ENCODE measurements at regions not wholly inside any gene's neighbourhood (a gene's known extent, or its start where the extent isn't known, plus 50 kb on each side); places are given as distances from the start of the nearest gene placed in this dataset.

DNA sequence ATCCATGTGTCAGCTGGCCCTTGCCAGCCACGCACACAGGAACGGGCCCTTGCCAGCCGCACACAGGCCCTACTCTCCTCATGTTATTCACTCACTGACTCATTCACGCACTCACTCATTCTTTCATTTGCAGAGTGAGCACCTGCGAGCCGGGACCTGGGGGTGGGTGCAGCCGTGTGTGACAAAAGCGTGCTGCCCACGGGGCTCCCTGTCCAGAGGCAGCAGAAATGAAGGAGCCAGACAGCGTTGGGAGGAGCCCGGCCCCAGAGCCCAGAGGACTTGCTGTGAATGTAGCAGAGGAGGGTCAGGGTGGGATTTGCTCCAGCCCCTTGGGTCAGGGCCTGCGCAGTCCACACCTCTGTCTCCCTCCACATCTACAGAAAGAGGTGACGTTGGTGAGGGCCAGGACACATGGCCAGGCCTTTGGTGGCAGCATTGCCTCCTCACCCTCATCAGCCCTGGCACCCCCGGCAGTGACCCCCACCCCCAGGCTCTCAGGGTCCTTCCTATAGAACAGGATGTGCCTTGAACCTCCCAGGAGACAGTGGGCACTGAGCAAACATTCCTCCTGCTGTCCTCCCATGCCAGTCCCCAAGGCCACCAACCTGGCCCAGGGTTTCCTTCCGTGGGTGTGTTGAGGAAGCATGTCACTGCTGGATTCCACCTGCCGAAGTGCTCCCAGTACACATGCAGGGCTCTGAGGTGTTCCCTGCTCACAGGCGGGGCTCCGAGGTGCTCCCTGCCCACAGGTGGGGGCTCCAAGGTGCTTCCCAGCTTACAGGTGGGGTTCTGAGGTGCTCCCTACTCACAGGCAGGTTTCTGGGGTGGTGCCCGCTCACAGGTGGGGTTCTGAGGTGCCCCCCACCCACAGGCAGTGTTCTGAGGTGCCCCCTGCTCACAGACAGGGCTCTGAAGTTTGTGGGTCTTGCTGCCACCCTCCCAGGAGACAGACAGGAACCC, 105.7 kb downstream of the HMX1 start:
- H3K27me3 ChIP-seq (ENCODE audit: control insufficient read depth, insufficient read depth, low read length), result no peaks in the 10 kb centered on the region
- no peak for DNase-seq
- H3K4me3 ChIP-seq (ENCODE audit: low read length), result no peak overlapping the region
- no CpG with 5 or more reads among the region's 19 CpGs for WGBS (ENCODE audit: insufficient coverage, low lambda C conversion rate)
- H3K27ac ChIP-seq (ENCODE audit: low read length), result no peak overlapping the region
- no peaks in the 10 kb centered on the region for H3K4me1 ChIP-seq (ENCODE audit: control insufficient read depth, insufficient read depth, low read length)
- H3K9me3 ChIP-seq (ENCODE audit: control insufficient read depth, low read depth, low read length), result no peaks in the 10 kb centered on the region
- H3K36me3 ChIP-seq (ENCODE audit: control insufficient read depth, insufficient read depth, low read length), result no peaks in the 10 kb centered on the region

GRCh38 chr4:8765084-8765483, 106.6 kb downstream of the HMX1 start:
- Histone ChIP-seq H3K9me3 (ENCODE audit: control insufficient read depth, low read depth, low read length) (no peaks in the 10 kb centered on the region), H3K27me3 (ENCODE audit: control insufficient read depth, insufficient read depth, low read length) (no peaks in the 10 kb centered on the region), H3K4me3 (ENCODE audit: low read length) (no peak overlapping the region), H3K27ac (ENCODE audit: low read length) (no peak overlapping the region), H3K4me1 (ENCODE audit: control insufficient read depth, insufficient read depth, low read length) (no peaks in the 10 kb centered on the region), H3K36me3 (ENCODE audit: control insufficient read depth, insufficient read depth, low read length) (no peaks in the 10 kb centered on the region)
- no peak for DNase-seq
- WGBS (ENCODE audit: insufficient coverage, low lambda C conversion rate), result no CpG with 5 or more reads among the region's 11 CpGs

- H3K4me3 ChIP-seq (ENCODE audit: low read length), result no peak overlapping the region
- no peaks in the 10 kb centered on the region for H3K27me3 ChIP-seq (ENCODE audit: control insufficient read depth, insufficient read depth, low read length)
- no CpG with 5 or more reads among the region's 35 CpGs for WGBS (ENCODE audit: insufficient coverage, low lambda C conversion rate)
- H3K27ac ChIP-seq (ENCODE audit: low read length), result no peak overlapping the region
- no peaks in the 10 kb centered on the region for H3K36me3 ChIP-seq (ENCODE audit: control insufficient read depth, insufficient read depth, low read length)
- H3K9me3 ChIP-seq (ENCODE audit: control insufficient read depth, low read depth, low read length), result no peaks in the 10 kb centered on the region
- DNase-seq, result no peak
- H3K4me1 ChIP-seq (ENCODE audit: control insufficient read depth, insufficient read depth, low read length), result no peaks in the 10 kb centered on the region
Measured at GRCh38 chr4:8763966-8764901, 107.4 kb downstream of the HMX1 start.

DNA sequence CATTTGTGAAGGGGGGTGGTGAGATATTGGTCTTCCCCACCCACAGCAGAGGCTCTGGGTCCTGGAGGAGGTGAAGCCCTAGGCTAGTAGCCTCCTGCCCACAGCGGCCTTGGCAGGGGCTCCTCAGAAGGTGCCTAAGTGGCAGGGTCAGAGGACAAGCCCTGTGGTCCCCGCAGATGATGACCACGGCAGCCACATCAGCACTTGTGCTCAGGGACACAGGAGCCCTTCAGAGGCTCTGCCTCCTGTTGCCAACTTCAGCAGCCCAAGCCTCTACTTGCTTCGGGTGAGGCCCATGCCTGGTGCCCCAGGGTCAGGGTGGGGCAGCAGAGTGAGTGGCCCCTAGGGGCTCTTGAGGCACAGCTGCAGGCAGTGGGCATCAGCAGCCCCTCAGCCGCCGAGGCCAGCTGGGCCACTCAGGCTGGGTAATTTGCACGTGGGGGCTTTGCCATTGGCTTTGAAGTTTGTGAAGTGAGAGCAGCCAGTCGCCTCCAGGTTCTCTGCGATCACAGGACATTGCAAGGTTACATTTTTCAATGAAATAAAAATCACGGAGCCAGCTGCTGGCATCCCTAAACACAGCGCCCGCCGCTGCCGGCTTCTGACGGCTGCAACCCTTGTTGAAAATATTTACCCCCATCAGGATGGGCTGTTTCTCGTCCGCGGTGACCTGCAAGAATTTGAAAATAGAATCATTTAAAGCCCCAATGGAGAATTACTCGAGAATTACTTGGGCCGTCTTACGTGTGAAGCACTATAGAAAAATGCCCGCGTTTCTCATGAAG, 108.5 kb downstream of the HMX1 start:
- no peaks in the 10 kb centered on the region for H3K4me1 ChIP-seq (ENCODE audit: control insufficient read depth, insufficient read depth, low read length)
- no peaks in the 10 kb centered on the region for H3K27me3 ChIP-seq (ENCODE audit: control insufficient read depth, insufficient read depth, low read length)
- H3K9me3 ChIP-seq (ENCODE audit: control insufficient read depth, low read depth, low read length), result no peaks in the 10 kb centered on the region
- H3K27ac ChIP-seq (ENCODE audit: low read length), result no peak overlapping the region
- DNase-seq, result no peak
- 96% methylated on average over 4 of the region's 23 CpGs for WGBS (ENCODE audit: insufficient coverage, low lambda C conversion rate)
- no peak overlapping the region for H3K4me3 ChIP-seq (ENCODE audit: low read length)
- no peaks in the 10 kb centered on the region for H3K36me3 ChIP-seq (ENCODE audit: control insufficient read depth, insufficient read depth, low read length)

DNA sequence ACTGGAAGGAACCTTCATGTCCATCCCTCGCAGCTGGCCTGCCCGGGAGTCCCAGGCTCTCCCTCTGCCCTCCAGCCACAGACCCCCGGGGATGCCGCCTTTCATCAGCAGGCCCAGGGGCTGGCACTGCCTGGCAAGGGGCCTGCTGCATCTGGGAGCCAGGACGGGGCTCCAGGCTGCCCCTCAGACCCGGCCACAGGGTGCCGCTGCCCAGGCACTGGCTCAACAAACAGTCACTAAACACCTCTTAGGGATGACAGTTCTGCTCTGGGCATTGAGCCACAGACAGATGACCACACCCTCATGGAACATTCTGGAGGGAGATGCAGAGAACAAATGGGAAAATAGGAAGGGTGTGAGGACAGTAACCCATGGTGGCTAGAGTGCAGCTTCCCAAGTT, 109.3 kb downstream of the HMX1 start:
- Histone ChIP-seq H3K27me3 (ENCODE audit: control insufficient read depth, insufficient read depth, low read length) (no peaks in the 10 kb centered on the region), H3K27ac (ENCODE audit: low read length) (no peak overlapping the region), H3K4me1 (ENCODE audit: control insufficient read depth, insufficient read depth, low read length) (no peaks in the 10 kb centered on the region), H3K9me3 (ENCODE audit: control insufficient read depth, low read depth, low read length) (no peaks in the 10 kb centered on the region), H3K4me3 (ENCODE audit: low read length) (no peak overlapping the region), H3K36me3 (ENCODE audit: control insufficient read depth, insufficient read depth, low read length) (no peaks in the 10 kb centered on the region)
- no peak for DNase-seq
- no CpG with 5 or more reads among the region's 7 CpGs for WGBS (ENCODE audit: insufficient coverage, low lambda C conversion rate)

- Histone ChIP-seq H3K36me3 (ENCODE audit: control insufficient read depth, insufficient read depth, low read length) (no peaks in the 10 kb centered on the region), H3K27ac (ENCODE audit: low read length) (no peak overlapping the region), H3K9me3 (ENCODE audit: control insufficient read depth, low read depth, low read length) (no peaks in the 10 kb centered on the region), H3K27me3 (ENCODE audit: control insufficient read depth, insufficient read depth, low read length) (no peaks in the 10 kb centered on the region), H3K4me1 (ENCODE audit: control insufficient read depth, insufficient read depth, low read length) (no peaks in the 10 kb centered on the region), H3K4me3 (ENCODE audit: low read length) (no peak overlapping the region)
- WGBS (ENCODE audit: insufficient coverage, low lambda C conversion rate), result no CpG with 5 or more reads among the region's 11 CpGs
- no peak for DNase-seq
Measured at GRCh38 chr4:8761824-8762205, 109.8 kb downstream of the HMX1 start.

GRCh38 chr4:8761167-8761823, 110.3 kb downstream of the HMX1 start:
- H3K9me3 ChIP-seq (ENCODE audit: control insufficient read depth, low read depth, low read length), result no peaks in the 10 kb centered on the region
- H3K27ac ChIP-seq (ENCODE audit: low read length), result no peak overlapping the region
- no peak overlapping the region for H3K4me3 ChIP-seq (ENCODE audit: low read length)
- H3K27me3 ChIP-seq (ENCODE audit: control insufficient read depth, insufficient read depth, low read length), result no peaks in the 10 kb centered on the region
- no peaks in the 10 kb centered on the region for H3K36me3 ChIP-seq (ENCODE audit: control insufficient read depth, insufficient read depth, low read length)
- no CpG with 5 or more reads among the region's 17 CpGs for WGBS (ENCODE audit: insufficient coverage, low lambda C conversion rate)
- H3K4me1 ChIP-seq (ENCODE audit: control insufficient read depth, insufficient read depth, low read length), result no peaks in the 10 kb centered on the region
- no peak for DNase-seq

DNA sequence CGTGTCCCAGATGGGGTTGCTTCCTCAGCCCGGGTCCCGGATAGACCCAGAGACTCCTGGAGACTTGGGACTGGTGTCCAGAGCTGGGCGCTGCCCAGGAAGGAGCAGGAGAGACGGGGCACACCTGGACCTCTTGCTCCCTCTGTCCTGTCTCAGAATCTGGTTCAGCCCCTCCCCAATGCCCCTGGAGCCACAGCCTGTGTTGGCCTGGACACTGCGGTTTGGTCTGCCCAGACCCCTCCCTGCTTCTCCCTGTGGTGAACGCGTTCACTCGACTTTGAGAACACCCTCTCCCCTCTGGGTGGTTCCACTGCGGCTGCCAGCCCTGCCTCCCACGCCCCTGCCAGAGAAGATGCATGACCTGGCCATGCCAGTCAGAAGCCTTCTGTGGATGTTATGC, 111.1 kb downstream of the HMX1 start:
- Histone ChIP-seq H3K36me3 (ENCODE audit: control insufficient read depth, insufficient read depth, low read length) (no peaks in the 10 kb centered on the region), H3K4me3 (ENCODE audit: low read length) (no peak overlapping the region), H3K4me1 (ENCODE audit: control insufficient read depth, insufficient read depth, low read length) (no peaks in the 10 kb centered on the region), H3K9me3 (ENCODE audit: control insufficient read depth, low read depth, low read length) (no peaks in the 10 kb centered on the region), H3K27ac (ENCODE audit: low read length) (no peak overlapping the region), H3K27me3 (ENCODE audit: control insufficient read depth, insufficient read depth, low read length) (no peaks in the 10 kb centered on the region)
- DNase-seq, result no peak
- WGBS (ENCODE audit: insufficient coverage, low lambda C conversion rate), result no CpG with 5 or more reads among the region's 11 CpGs

- H3K4me1 ChIP-seq (ENCODE audit: control insufficient read depth, insufficient read depth, low read length), result no peaks in the 10 kb centered on the region
- no peak for DNase-seq
- H3K9me3 ChIP-seq (ENCODE audit: control insufficient read depth, low read depth, low read length), result no peaks in the 10 kb centered on the region
- WGBS (ENCODE audit: insufficient coverage, low lambda C conversion rate), result 96% methylated on average over 5 of the region's 19 CpGs
- no peaks in the 10 kb centered on the region for H3K36me3 ChIP-seq (ENCODE audit: control insufficient read depth, insufficient read depth, low read length)
- no peaks in the 10 kb centered on the region for H3K27me3 ChIP-seq (ENCODE audit: control insufficient read depth, insufficient read depth, low read length)
- H3K4me3 ChIP-seq (ENCODE audit: low read length), result no peak overlapping the region
- H3K27ac ChIP-seq (ENCODE audit: low read length), result no peak overlapping the region
Measured at GRCh38 chr4:8759987-8760386, 111.7 kb downstream of the HMX1 start.
